Liver (tissue), 8 donors: ENCODE measurements at regions not wholly inside any gene's neighbourhood (a gene's known extent, or its start where the extent isn't known, plus 50 kb on each side); places are given as distances from the start of the nearest gene placed in this dataset.

Source experiments
- DNase-seq: peaks from one replicate; pipeline ENCODE4 v3.0.0-alpha.2; 2017; ENCODE audit warnings: low spot score
- H3K27ac ChIP-seq, 2 donors: one replicate each; pipeline ENCODE4 v1.7.0; 2013; ENCODE audit warnings: inconsistent platforms in 2 of 2, low read length in 2 of 2, control low read depth in 1 of 2, low read depth in 1 of 2, mild to moderate bottlenecking in 1 of 2
- H3K27me3 ChIP-seq, 4 donors: one replicate each; pipeline versions ENCODE4 v1.6.1 to v1.7.0; 2013; ENCODE audit warnings: low read length in 3 of 4, inconsistent platforms in 1 of 4, mild to moderate bottlenecking in 1 of 4, moderate library complexity in 1 of 4; ENCODE audit not compliant: control insufficient read depth in 4 of 4, insufficient read depth in 4 of 4
- H3K36me3 ChIP-seq, 4 donors: one replicate each; pipeline versions ENCODE4 v1.6.1 to v1.7.0; 2013; ENCODE audit warnings: low read length in 3 of 4, mild to moderate bottlenecking in 3 of 4, low read depth in 1 of 4, moderate library complexity in 1 of 4; ENCODE audit not compliant: control insufficient read depth in 4 of 4, insufficient read depth in 3 of 4
- H3K4me1 ChIP-seq, 4 donors: one replicate each; pipeline versions ENCODE4 v1.6.1 to v1.7.0; 2013; ENCODE audit warnings: low read length in 3 of 4, mild to moderate bottlenecking in 3 of 4, moderate library complexity in 1 of 4; ENCODE audit not compliant: control insufficient read depth in 4 of 4, insufficient read depth in 4 of 4
- H3K4me3 ChIP-seq, 3 donors: one replicate each; pipeline versions ENCODE4 v1.6.1 to v1.7.0; 2013; ENCODE audit warnings: low read length in 3 of 3, control low read depth in 1 of 3, low read depth in 1 of 3, mild to moderate bottlenecking in 1 of 3
- H3K9ac ChIP-seq, 2 donors: one replicate each; pipeline ENCODE4 v1.7.0; 2013; ENCODE audit warnings: low read length in 2 of 2, mild to moderate bottlenecking in 2 of 2, moderate library complexity in 2 of 2, control low read depth in 1 of 2, low read depth in 1 of 2
- H3K9me3 ChIP-seq, 4 donors: one replicate each; pipeline versions ENCODE4 v1.6.1 to v1.7.0; 2013; ENCODE audit warnings: low read length in 3 of 4; ENCODE audit not compliant: control insufficient read depth in 4 of 4
- ATF3 ChIP-seq: IDR thresholded peaks from 2 replicates; pipeline ENCODE4 v1.6.1; 2016; ENCODE audit warnings: antibody characterized with exemption
- CTCF ChIP-seq: fragments of 150-350 bp; IDR thresholded peaks from 2 replicates; pipeline ENCODE4 v1.5.1; 2017; ENCODE audit warnings: improper control_type of control experiment, low read depth, low read length; ENCODE audit not compliant: missing input control
- EGR1 ChIP-seq, 2 donors: IDR thresholded peaks; 2 replicates each; pipeline ENCODE4 v1.6.1; 2016 to 2018; ENCODE audit warnings: antibody characterized with exemption in 2 of 2, low read depth in 2 of 2
- FOXA1 ChIP-seq: IDR thresholded peaks from 2 replicates; pipeline ENCODE4 v1.6.1; 2016; ENCODE audit warnings: antibody characterized with exemption
- FOXA2 ChIP-seq: IDR thresholded peaks from 2 replicates; pipeline ENCODE4 v1.6.1; 2016; ENCODE audit warnings: antibody characterized with exemption
- GABPA ChIP-seq, 2 donors: IDR thresholded peaks in 1 of 2; conservative IDR thresholded peaks in 1 of 2; 2 replicates each; pipeline ENCODE4 v1.6.1; 2016; ENCODE audit warnings: antibody characterized with exemption in 2 of 2, mild to moderate bottlenecking in 1 of 2, moderate library complexity in 1 of 2
- HNF4A ChIP-seq, 2 donors: conservative IDR thresholded peaks; 2 replicates each; pipeline ENCODE4 v1.6.1; 2016; ENCODE audit warnings: antibody characterized with exemption in 2 of 2, mild to moderate bottlenecking in 2 of 2
- HNF4G ChIP-seq: IDR thresholded peaks from 2 replicates; pipeline ENCODE4 v1.6.1; 2016; ENCODE audit warnings: antibody characterized with exemption
- JUND ChIP-seq, 2 donors: IDR thresholded peaks; 2 replicates each; pipeline ENCODE4 v1.6.1; 2016; ENCODE audit warnings: antibody characterized with exemption in 2 of 2
- MAX ChIP-seq: IDR thresholded peaks from 2 replicates; pipeline ENCODE4 v1.6.1; 2016; ENCODE audit warnings: antibody characterized with exemption
- NR2F2 ChIP-seq: IDR thresholded peaks from 2 replicates; pipeline ENCODE4 v1.6.1; 2016; ENCODE audit warnings: antibody characterized with exemption
- RAD21 ChIP-seq, 2 donors: IDR thresholded peaks; 2 replicates each; pipeline ENCODE4 v1.6.1; 2016; ENCODE audit warnings: antibody characterized with exemption in 2 of 2, mild to moderate bottlenecking in 2 of 2
- REST ChIP-seq: IDR thresholded peaks from 2 replicates; pipeline ENCODE4 v1.6.1; 2016; ENCODE audit warnings: antibody characterized with exemption, mild to moderate bottlenecking
- RXRA ChIP-seq, 2 donors: IDR thresholded peaks; 2 replicates each; pipeline ENCODE4 v1.6.1; 2017 to 2018; ENCODE audit warnings: antibody characterized with exemption in 2 of 2, mild to moderate bottlenecking in 1 of 2
- SP1 ChIP-seq: IDR thresholded peaks from 2 replicates; pipeline ENCODE4 v1.6.1; 2018; ENCODE audit warnings: antibody characterized with exemption, mild to moderate bottlenecking
- TAF1 ChIP-seq: conservative IDR thresholded peaks from 2 replicates; pipeline ENCODE4 v1.6.1; 2016; ENCODE audit warnings: antibody characterized with exemption, mild to moderate bottlenecking
- YY1 ChIP-seq: IDR thresholded peaks from 2 replicates; pipeline ENCODE4 v1.6.1; 2016; ENCODE audit warnings: antibody characterized with exemption, mild to moderate bottlenecking
- ZBTB33 ChIP-seq: IDR thresholded peaks from 2 replicates; pipeline ENCODE4 v1.6.1; 2016; ENCODE audit warnings: antibody characterized with exemption
- WGBS: extraction: QIAGEN DNeasy Blood & Tissue Kit; methylation state at CpG from one replicate; pipeline ENCODE4 v1.1.7; 2013; 5-methylcytosine and 5-hydroxymethylcytosine counted together
- donor health status: healthy.
- donor health status: healthy.
- donor health status: healthy.
- donor health status: healthy.
- donor health status: healthy.

GRCh38 chr9:24011009-24011717, 185.1 kb upstream of the ELAVL2 start:
- H3K9ac ChIP-seq = no peak overlapping the region
- TF ChIP-seq TAF1 = no peak
- no peak for TF ChIP-seq SP1
- no peak for TF ChIP-seq CTCF
- no peak for TF ChIP-seq FOXA1
- H3K4me1 ChIP-seq = no peaks in the 10 kb centered on the region
- no peaks in the 10 kb centered on the region for H3K36me3 ChIP-seq
- WGBS = 61% methylated on average over 5 of the region's 5 CpGs
- DNase-seq = no peak
- H3K27me3 ChIP-seq = no peaks in the 10 kb centered on the region
- H3K9me3 ChIP-seq = no peaks in the 10 kb centered on the region
- H3K27ac ChIP-seq = no peak overlapping the region
- H3K4me3 ChIP-seq = no peak overlapping the region

- Histone ChIP-seq H3K36me3 (no peaks in the 10 kb centered on the region), H3K27ac (no peak overlapping the region), H3K27me3 (no peaks in the 10 kb centered on the region), H3K4me1 (no peaks in the 10 kb centered on the region), H3K9ac (no peak overlapping the region), H3K4me3 (no peak overlapping the region), H3K9me3 (no peaks in the 10 kb centered on the region)
- DNase-seq = no peak
- 58% methylated on average over 2 of the region's 2 CpGs for WGBS
- TF ChIP-seq NR2F2 = no peak
- no peak for TF ChIP-seq CTCF
- TF ChIP-seq TAF1 = no peak
- no peak for TF ChIP-seq HNF4A (conservative IDR thresholded peaks at IDR 0.05)
- TF ChIP-seq ZBTB33 = no peak
- TF ChIP-seq SP1 = no peak
- TF ChIP-seq RAD21 (IDR thresholded peaks at IDR 0.05) = no peak
- no peak for TF ChIP-seq YY1
- TF ChIP-seq MAX = no peak
- no peak for TF ChIP-seq GABPA (IDR thresholded peaks at IDR 0.05 in 1 of 2, conservative IDR thresholded peaks at IDR 0.05 in 1 of 2)
- no peak for TF ChIP-seq FOXA1
- no peak for TF ChIP-seq EGR1 (IDR thresholded peaks at IDR 0.05; ENCODE audit: low read depth in 2 of 2)
- TF ChIP-seq JUND (IDR thresholded peaks at IDR 0.05) = no peak
- TF ChIP-seq HNF4G = no peak
- no peak for TF ChIP-seq REST
- TF ChIP-seq ATF3 = no peak
- no peak for TF ChIP-seq RXRA (IDR thresholded peaks at IDR 0.05)
- no peak for TF ChIP-seq FOXA2
These were observed 183.3 kb upstream of the ELAVL2 start for GRCh38 chr9:24009322-24009721.
